ENCODE measurements at regions not wholly inside any gene's neighbourhood (a gene's known extent, or its start where the extent isn't known, plus 50 kb on each side); places are given as distances from the start of the nearest gene placed in this dataset.

- no peak for TF ChIP-seq TAF1 (IDR thresholded peaks at IDR 0.05; ENCODE audit: borderline replicate concordance, low read depth, low read length)
- TF ChIP-seq POLR2A (IDR thresholded peaks at IDR 0.05; ENCODE audit: low read depth, low read length): no peak
- TF ChIP-seq POLR2AphosphoS5 (IDR thresholded peaks at IDR 0.05; ENCODE audit: low read depth, low read length): no peak
Measured at GRCh38 chr13:58043971-58044370, 412.4 kb downstream of the PCDH17 start.

Data from GM12892 (cell line).